HUES48 (cell line): ENCODE measurements at regions not wholly inside any gene's neighbourhood (a gene's known extent, or its start where the extent isn't known, plus 50 kb on each side); places are given as distances from the start of the nearest gene placed in this dataset.

Experiments
- H3K27ac ChIP-seq: one replicate; pipeline ENCODE4 v1.7.0; 2013; ENCODE audit warnings: low read depth, low read length, inconsistent platforms
- H3K27me3 ChIP-seq: 2 replicates; pipeline ENCODE4 v1.6.1; 2013; ENCODE audit warnings: mild to moderate bottlenecking, low read length; ENCODE audit not compliant: control insufficient read depth, insufficient read depth
- H3K36me3 ChIP-seq: 2 replicates; pipeline ENCODE4 v1.6.1; 2013; ENCODE audit warnings: low read length; ENCODE audit not compliant: control insufficient read depth, insufficient read depth
- H3K4me1 ChIP-seq: 2 replicates; pipeline ENCODE4 v1.6.1; 2013; ENCODE audit warnings: mild to moderate bottlenecking, low read length; ENCODE audit not compliant: control insufficient read depth, insufficient read depth
- H3K4me3 ChIP-seq: 2 replicates; pipeline ENCODE4 v1.5.1; 2013; ENCODE audit warnings: mild to moderate bottlenecking, low read depth, low read length
- H3K9ac ChIP-seq: 2 replicates; pipeline ENCODE4 v1.6.1; 2013; ENCODE audit warnings: mild to moderate bottlenecking, low read depth, low read length, moderate library complexity
- H3K9me3 ChIP-seq: 2 replicates; pipeline ENCODE4 v1.6.1; 2013; ENCODE audit warnings: low read length; ENCODE audit not compliant: control insufficient read depth, insufficient read depth

DNA sequence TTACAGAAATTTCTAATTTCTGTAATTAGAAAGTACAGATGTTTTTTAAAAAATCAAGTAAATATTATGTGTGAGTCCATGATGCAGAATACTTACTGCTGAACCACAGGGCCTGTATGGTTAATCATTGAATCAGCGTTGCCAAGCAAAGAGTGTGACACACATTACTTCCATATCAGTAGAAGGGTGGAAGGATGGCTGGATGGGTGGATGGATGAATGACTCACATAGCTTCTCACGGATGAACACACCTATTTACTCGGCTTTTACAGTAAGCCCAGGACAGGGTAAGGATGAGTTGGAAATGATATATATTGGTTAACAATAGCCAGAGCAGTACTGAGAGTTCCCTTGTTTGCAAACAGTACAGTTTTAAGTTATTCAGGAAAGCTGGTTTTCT, 495.9 kb upstream of the RBFOX1 start:
- Histone ChIP-seq H3K4me1 (no peaks in the 10 kb centered on the region), H3K9ac (no peak overlapping the region), H3K27ac (no peak overlapping the region), H3K9me3 (no peaks in the 10 kb centered on the region), H3K36me3 (no peaks in the 10 kb centered on the region), H3K27me3 (no peaks in the 10 kb centered on the region), H3K4me3 (no peak overlapping the region)

DNA sequence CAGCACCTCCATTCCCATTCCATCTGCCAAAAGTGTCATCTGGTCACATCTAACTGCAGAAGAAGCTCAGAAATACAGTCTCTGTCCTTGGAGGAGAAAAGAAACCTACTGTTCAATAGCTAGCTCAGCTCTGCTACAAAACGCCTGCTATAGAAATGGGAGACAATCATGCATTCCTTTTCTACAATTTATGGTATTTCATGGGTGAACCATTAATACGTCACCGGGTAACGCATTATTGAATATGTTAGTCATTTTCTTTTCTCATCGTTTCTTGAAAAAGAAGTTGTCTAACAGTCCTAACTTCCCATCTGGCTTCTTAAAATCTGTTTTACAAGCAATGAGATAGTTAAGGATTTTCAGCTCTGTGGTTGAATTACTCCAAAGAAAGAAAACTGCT, 496.7 kb upstream of the RBFOX1 start:
- no peak overlapping the region for H3K27ac ChIP-seq
- H3K36me3 ChIP-seq = no peaks in the 10 kb centered on the region
- H3K27me3 ChIP-seq = no peaks in the 10 kb centered on the region
- no peaks in the 10 kb centered on the region for H3K9me3 ChIP-seq
- no peak overlapping the region for H3K9ac ChIP-seq
- no peak overlapping the region for H3K4me3 ChIP-seq
- H3K4me1 ChIP-seq = no peaks in the 10 kb centered on the region

DNA sequence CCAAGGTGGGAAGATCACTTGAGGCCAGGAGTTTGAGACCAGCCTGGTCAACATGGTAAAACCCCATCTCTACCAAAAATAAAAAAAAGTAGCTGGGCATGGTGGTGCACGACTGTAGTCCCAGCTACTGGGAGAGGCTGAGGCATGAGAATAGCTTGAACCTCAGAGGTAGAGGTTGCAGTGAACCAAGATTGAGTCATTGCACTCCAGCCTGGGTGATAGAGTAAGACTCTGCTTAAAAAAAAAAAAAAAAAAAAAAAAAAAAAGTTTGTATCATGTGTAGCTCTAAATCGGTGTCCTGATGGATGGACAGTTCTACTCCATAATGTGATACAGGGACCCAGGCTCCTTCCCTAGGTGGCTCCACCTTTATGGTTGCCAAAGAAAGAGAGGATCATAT, 497.1 kb upstream of the RBFOX1 start:
- Histone ChIP-seq H3K4me1 (no peaks in the 10 kb centered on the region), H3K36me3 (no peaks in the 10 kb centered on the region), H3K9ac (no peak overlapping the region), H3K27ac (no peak overlapping the region), H3K4me3 (no peak overlapping the region), H3K27me3 (no peaks in the 10 kb centered on the region), H3K9me3 (no peaks in the 10 kb centered on the region)

DNA sequence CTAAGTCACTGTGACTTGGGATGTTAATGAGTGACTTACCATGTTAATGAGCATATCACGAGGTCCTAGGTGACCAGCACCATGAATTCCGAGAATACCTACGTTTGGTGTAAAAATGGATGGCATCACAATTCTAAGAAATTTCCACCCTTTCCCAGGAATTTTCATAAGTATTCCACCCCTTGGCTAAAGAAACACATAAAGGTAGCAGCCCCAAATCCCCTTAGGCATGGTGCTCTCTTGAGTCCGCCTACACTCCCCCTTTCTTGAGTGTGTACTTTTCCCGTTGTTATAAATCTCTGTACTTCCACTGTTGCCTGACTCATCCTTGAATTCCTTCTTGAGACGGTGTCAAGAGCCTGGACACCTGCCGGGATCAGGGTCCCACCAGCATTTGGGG, 504.0 kb upstream of the RBFOX1 start:
- Histone ChIP-seq H3K4me3 (no peak overlapping the region), H3K36me3 (no peaks in the 10 kb centered on the region), H3K9me3 (no peaks in the 10 kb centered on the region), H3K27me3 (no peaks in the 10 kb centered on the region), H3K4me1 (no peaks in the 10 kb centered on the region), H3K9ac (no peak overlapping the region), H3K27ac (no peak overlapping the region)

DNA sequence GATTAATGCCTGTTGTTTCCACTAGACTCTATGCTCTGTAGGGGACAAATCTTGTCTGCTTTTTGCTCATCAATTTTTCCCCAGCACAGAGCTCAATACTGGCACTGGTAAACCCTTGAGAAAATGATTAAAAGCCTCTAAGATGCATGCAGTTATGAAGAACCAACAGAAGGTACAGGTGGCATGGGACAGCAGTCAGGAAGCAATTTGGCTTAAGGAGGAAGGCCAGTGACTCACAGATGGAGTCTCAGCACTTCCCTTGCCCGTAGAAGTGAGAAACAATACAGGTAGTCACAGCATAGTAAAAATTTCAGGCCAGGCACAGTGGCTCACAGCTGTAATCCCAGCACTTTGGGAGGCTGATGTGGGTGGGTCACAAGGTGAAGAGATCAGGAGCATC, 504.7 kb upstream of the RBFOX1 start:
- no peaks in the 10 kb centered on the region for H3K27me3 ChIP-seq
- H3K36me3 ChIP-seq = no peaks in the 10 kb centered on the region
- no peaks in the 10 kb centered on the region for H3K4me1 ChIP-seq
- H3K4me3 ChIP-seq = no peak overlapping the region
- no peak overlapping the region for H3K9ac ChIP-seq
- H3K27ac ChIP-seq = no peak overlapping the region
- H3K9me3 ChIP-seq = no peaks in the 10 kb centered on the region

DNA sequence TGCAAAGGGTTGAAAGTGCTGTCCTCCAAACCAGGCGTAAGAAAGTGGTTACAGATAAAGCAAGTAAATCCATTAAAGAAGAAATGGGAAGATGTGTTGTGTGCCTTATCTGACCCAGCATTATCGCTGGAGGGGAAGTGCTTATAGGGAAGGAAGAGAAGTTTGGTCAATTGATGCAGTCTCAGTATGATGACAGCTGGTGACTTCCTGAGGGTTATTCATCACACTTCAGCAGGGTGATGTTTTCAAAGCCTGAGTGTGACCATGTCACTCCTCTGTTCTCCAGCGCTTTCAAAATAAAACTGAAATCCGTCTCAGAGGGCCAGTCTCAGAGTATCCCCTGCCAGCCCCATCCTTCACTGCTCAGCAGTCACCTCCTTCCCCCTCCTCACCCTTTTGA, 505.4 kb upstream of the RBFOX1 start:
- no peak overlapping the region for H3K27ac ChIP-seq
- no peaks in the 10 kb centered on the region for H3K4me1 ChIP-seq
- H3K9ac ChIP-seq = no peak overlapping the region
- no peak overlapping the region for H3K4me3 ChIP-seq
- no peaks in the 10 kb centered on the region for H3K36me3 ChIP-seq
- no peaks in the 10 kb centered on the region for H3K9me3 ChIP-seq
- H3K27me3 ChIP-seq = no peaks in the 10 kb centered on the region

DNA sequence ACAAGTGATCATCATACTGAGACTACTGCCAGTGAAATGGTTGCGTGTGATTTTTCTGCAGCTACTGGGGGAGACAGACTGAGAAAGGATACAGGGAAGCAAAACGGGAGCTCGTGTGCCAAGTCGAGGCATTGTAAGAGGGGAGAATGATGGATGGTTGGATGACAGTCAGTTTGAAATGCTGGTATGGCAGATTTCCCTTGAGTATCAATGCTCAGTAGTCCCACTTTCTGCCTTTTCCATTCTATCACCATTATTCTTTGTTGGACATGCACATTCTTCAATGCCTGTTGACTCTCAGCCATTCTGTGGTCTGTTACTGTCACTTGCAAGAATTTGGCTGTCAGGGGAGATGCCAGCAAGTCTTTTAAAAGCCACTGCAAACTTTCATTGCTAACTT, 510.6 kb upstream of the RBFOX1 start:
- H3K36me3 ChIP-seq = no peaks in the 10 kb centered on the region
- H3K4me3 ChIP-seq = no peak overlapping the region
- no peaks in the 10 kb centered on the region for H3K4me1 ChIP-seq
- no peak overlapping the region for H3K9ac ChIP-seq
- no peaks in the 10 kb centered on the region for H3K27me3 ChIP-seq
- no peak overlapping the region for H3K27ac ChIP-seq
- no peaks in the 10 kb centered on the region for H3K9me3 ChIP-seq

DNA sequence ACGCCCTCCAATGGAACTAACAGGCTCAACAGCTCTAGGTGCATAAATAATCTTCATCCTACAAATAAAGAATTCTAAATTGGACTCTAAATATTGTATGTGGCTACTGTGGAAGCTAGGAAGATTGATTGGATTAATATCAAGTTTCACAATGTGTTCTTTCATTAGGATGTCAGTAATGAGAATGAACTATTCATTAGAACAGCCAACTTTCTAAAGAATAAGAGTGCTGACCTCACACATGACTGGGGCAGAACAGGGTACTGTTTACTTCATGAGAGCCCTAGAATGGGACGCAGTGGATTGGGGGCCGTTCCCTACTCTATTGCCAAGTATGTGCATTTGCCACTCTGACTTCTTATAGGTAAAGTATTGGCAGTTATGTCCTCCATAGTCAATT, 528.2 kb upstream of the RBFOX1 start:
- no peak overlapping the region for H3K4me3 ChIP-seq
- no peaks in the 10 kb centered on the region for H3K27me3 ChIP-seq
- no peaks in the 10 kb centered on the region for H3K36me3 ChIP-seq
- no peak overlapping the region for H3K27ac ChIP-seq
- no peak overlapping the region for H3K9ac ChIP-seq
- no peaks in the 10 kb centered on the region for H3K9me3 ChIP-seq
- peaks cover 5% of the 10 kb centered on the region; the same call in 1 of the 2 replicates for H3K4me1 ChIP-seq

DNA sequence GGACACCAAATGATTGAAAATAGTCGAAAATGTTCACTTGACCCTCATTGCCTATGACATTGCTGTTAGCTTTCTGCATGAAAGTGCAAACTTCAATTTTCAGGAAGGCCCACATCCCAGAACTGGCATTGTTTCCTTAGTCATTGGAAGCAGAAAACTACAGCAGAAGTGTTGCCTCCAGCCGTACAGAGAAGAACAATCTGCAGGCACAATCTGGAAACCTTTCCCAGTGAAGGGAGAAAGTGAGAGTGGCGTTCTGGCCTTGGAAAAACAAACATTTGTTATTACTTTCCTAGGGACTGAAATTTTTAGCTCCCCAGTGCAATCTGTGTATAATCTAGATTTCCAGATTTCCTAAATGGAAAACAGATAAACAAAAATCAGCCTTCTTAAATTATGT, 529.5 kb upstream of the RBFOX1 start:
- Histone ChIP-seq H3K4me1 (peaks cover 5% of the 10 kb centered on the region; the same call in 1 of the 2 replicates), H3K36me3 (no peaks in the 10 kb centered on the region), H3K9ac (no peak overlapping the region), H3K27ac (no peak overlapping the region), H3K9me3 (no peaks in the 10 kb centered on the region), H3K4me3 (no peak overlapping the region), H3K27me3 (no peaks in the 10 kb centered on the region)

DNA sequence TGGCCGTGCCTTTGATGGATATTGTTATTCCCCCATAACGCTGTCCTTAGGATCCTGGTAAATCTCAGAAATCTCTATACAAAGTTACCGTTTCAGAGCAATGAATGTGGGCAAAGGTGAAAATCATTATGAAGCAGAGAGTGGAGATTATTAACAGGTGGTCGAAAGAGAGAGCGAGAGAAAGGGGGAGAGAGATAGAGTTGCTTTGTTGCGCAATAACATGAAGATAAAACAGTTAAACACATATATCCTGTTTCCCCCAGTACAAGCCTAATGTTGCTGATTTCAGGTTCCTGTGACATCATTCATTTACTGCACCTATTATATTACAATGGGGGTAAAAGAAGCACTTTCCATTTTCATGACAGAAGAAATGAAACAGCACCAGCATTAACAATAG, 535.4 kb upstream of the RBFOX1 start:
- Histone ChIP-seq H3K36me3 (no peaks in the 10 kb centered on the region), H3K4me3 (no peak overlapping the region), H3K27me3 (no peaks in the 10 kb centered on the region), H3K4me1 (peaks cover 14% of the 10 kb centered on the region; the same call in 1 of the 2 replicates), H3K9ac (no peak overlapping the region), H3K27ac (no peak overlapping the region), H3K9me3 (peaks cover 13% of the 10 kb centered on the region)

DNA sequence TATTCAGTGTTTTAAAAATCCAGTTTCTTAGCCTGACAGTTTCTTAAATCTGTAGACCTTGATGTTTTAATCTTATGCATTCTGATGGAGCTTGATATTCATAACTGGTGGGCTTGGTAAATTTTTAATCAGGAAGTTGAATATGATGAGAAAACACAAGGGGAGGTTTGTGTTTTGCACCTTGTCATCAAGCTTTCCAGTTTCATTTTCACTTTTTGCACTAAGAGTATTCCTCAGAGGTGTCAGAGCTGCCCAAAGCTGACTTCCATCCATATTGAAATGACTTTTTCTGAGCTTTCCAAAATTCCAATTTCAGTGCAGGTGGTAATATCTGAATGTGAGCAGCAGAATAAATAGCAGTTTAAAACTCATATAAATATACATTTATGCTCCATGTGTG, 555.0 kb upstream of the RBFOX1 start:
- Histone ChIP-seq H3K4me3 (no peak overlapping the region), H3K9me3 (no peaks in the 10 kb centered on the region), H3K27me3 (no peaks in the 10 kb centered on the region), H3K36me3 (no peaks in the 10 kb centered on the region), H3K9ac (no peak overlapping the region), H3K4me1 (no peaks in the 10 kb centered on the region), H3K27ac (no peak overlapping the region)

DNA sequence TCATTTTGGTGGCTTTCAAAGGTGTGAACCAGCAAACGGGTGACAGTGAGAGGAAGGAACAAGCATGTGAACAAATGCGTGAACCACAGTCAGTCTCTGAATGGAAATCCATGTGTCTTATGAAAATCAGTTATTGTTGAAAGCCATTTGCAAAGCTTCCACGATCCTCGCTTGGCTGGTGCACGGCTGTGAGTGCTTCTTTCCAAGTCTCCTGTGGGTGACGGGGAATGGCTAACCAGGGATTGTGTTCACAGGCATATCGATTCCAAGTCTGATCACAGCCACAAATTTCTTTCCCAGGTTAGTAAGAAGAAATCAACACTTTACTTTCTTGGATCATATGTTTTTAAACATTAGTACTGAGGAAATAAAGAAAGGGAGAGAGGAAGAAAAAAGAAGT, 556.9 kb upstream of the RBFOX1 start:
- H3K4me1 ChIP-seq = no peaks in the 10 kb centered on the region
- no peak overlapping the region for H3K9ac ChIP-seq
- no peak overlapping the region for H3K27ac ChIP-seq
- no peak overlapping the region for H3K4me3 ChIP-seq
- no peaks in the 10 kb centered on the region for H3K9me3 ChIP-seq
- H3K27me3 ChIP-seq = no peaks in the 10 kb centered on the region
- no peaks in the 10 kb centered on the region for H3K36me3 ChIP-seq
